ENCODE measurements at regions not wholly inside any gene's neighbourhood (a gene's known extent, or its start where the extent isn't known, plus 50 kb on each side); places are given as distances from the start of the nearest gene placed in this dataset.
"Not testable (repeated sequence)": the region's sequence is repeated elsewhere in the genome, so short reads cannot be mapped to it uniquely, and the experiment has no call there.

DNA sequence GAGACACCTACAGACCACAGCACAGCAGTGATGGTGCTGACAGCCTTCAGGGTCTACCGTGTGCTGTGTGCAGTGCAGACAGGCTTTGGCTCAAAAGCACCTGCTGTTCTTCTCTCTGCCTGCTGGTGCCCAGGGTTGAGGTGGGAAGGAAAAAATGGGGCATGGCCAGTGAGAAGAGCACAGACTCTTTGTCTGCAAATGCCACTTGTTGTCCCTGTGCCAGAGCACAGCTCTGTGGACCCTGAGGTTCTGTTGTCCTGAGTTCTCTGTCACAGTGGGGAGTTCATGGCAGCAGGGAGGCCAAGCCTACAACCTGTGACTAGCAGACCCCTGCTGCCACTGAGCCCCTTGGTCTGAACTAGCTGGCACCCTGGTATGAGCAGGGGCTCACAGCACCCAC is 376.7 kb downstream of the GLRX3 start:
- no peak for DNase-seq (ENCODE audit: low read depth)

DNA sequence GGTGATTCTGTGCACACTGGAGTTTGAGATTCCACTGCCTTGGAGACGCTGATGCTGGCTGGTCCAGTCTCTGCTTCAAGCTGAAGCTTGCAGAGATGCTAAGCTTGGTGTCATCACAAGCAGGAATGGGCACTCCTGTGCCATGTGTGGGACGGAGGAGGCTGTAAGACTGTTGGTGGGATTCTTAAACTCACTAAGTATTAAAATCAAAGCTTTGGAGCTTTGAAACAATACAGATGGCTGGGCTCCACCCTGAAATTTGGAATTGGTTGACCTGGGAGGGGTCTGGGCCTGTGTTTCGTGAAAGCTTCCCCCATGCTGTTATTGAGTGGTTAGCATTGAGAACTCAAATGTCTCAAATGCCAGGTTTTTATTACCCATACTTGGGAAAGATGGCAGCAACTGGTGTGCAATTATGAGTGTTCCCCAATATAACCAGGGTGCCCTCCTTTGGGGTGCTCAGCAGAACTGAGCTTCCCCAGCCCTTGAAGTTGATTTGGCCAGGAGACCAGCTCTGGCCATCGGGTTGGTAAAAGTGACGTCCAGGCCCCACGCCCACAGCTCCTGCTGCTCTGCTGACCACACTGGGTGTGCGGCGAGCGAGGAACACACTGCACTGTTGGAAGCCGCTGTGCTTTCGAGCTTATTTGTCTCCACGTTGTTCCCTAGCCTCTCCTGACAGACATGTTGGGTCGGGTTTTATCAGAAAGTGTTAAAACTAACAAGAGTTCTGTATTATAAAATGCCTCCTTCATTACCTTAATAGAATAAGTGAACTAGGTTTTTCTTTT is 377.7 kb downstream of the GLRX3 start:
- no peak for DNase-seq (ENCODE audit: low read depth)

DNA sequence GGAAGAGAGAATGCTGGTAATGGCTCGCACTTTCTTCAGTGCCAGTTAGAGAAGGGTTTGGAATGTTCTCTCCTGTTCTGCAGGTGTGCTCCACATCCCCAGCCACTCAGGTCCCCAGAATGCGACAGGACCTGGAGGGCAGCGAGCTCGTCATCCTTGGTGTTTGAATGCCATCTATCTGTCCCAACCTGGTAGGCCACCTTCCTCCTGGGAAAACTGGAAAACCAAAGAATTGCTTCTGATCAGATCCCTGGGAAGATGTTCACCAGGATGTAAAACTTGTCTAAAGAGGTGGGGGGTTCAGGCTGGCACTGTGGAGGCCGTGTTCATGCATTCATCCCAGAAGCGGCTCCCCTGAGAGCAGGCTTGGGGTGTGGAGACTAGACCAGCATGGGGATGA is 379.5 kb downstream of the GLRX3 start:
- no peak for DNase-seq (ENCODE audit: low read depth)

DNA sequence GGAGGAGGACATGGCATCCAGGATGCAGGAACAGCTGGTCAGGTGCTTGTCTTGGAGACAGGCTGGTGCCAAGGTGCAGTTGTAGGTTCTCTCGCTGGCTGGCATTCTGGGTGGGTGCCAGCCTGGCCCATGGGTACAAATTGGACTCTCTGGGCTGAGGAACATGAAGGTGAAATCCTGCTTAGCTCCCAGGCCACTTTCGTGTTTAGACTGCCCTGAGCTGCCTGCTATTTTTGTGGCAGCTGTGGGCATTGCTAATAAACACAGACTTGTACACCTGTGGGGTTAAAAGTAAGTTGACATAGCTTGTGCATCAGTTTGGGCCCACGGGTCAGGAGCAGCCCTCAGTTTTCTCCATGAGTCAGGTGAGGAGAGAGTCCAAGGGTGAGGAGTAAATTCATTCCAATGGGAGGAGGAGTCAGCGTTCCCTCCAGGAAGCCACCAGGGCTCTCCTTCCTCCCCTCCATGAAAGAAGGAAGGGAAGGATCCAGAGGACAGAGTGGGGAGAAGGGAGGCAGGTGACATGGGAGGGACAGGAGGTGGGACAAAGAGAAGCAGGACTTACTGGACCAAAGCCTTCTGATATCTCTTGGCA is 380.0 kb downstream of the GLRX3 start:
- no peak for DNase-seq (ENCODE audit: low read depth)

DNA sequence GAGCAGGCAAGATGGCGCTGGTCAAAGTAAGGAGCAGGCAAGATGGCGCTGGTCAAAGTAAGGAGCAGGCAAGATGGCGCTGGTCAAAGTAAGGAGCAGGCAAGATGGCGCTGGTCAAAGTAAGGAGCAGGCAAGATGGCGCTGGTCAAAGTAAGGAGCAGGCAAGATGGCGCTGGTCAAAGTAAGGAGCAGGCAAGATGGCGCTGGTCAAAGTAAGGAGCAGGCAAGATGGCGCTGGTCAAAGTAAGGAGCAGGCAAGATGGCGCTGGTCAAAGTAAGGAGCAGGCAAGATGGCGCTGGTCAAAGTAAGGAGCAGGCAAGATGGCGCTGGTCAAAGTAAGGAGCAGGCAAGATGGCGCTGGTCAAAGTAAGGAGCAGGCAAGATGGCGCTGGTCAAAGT is 382.7 kb downstream of the GLRX3 start:
- DNase-seq (ENCODE audit: low read depth) = not testable (repeated sequence)

DNA sequence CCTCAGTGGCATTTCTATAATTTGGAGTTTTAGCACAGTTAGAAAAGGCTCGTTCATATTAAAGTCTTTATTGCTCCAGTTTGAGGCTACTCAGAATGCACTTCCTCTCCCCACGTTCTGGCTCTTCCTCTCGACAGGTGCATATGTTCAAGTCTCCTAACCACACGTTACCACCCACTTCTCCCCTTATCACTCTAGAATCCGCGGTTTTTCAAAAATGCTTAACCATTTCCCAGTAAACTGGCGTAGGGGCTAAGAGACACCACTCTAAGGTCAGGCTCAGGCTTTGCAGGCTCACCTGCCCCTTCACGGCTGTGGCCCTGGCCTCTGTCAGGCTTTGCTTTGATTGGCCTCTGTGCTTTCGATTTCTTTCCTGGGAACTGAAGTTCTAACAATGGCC is 383.6 kb downstream of the GLRX3 start:
- DNase-seq (ENCODE audit: low read depth) = no peak

DNA sequence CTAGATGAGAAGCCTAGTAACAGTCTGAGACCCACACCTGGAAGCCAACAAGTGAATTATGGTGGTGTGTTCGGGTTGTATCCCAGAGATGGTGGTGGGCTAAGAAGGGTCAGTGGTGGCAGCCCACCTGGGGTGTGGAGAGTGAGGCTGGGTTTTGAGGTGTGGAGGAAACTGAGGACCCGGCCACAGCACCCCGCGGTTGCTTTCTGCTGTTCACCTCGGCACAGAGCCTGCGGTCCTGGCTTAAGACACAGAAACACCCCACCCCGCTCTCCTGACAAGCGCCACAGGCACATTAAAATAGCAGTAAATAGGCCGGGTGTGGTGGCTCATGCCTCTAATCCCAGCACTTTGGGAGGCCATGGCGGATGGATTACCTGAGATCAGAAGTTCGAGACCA is 395.1 kb downstream of the GLRX3 start:
- no peak for DNase-seq (ENCODE audit: low read depth)

DNA sequence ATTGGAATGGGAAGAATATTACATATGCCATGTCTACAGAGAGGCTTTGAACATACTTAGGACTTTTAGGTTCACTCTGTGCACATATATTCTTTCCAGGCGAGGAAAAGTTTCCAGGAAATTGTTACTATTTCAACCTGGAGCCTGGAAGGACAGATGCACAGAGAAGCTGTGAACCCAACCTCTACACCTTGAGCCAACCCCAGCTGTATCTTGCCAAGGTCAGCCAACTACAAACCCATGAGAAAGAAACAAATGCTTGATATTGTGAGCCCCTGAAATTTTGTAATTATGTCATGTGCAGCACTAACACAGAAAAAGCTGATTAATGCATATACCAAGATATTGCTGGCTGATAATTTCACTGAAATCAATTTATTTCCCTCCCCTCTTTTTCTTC is 404.9 kb downstream of the GLRX3 start:
- DNase-seq (ENCODE audit: low read depth) = no peak

DNA sequence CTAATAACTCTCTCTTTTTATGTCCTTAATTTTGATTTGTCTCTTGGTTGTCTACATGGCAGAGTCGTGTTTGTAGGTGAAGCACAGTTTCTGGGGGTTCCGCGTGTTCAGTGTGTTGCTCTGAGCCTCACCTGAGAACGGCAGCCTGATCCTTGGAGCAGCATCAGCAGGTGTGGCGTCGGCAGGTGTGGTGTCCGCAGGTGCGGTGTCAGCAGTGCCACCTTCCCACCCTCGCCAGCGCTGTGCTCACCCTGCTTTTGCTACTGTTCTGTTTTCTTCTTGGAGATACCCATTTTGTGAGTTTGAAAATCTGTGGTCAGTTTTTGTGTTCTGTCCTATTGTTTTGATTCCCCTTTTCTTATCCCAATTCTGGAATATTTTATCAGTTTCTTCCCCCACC is 406.6 kb downstream of the GLRX3 start:
- no peak for DNase-seq (ENCODE audit: low read depth)

DNA sequence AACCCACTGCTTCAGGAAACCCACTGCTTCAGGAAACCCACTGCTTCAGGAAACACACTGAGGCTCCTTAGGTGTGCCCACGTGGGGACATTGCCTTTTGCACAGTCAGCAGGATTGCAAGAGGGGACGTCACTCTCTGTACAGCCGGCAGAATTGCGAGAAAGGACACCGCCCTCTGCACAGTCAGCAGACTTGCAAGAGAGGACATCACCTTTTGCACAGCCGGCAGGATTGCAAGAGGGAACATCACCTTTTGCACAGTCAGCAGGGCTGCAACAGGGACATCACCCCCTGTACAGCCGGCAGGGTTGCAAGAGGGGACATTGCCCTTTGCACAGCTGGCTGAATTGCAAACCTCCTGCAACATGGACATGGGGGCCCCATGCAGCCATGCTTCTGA is 407.6 kb downstream of the GLRX3 start:
- no peak for DNase-seq (ENCODE audit: low read depth)

DNA sequence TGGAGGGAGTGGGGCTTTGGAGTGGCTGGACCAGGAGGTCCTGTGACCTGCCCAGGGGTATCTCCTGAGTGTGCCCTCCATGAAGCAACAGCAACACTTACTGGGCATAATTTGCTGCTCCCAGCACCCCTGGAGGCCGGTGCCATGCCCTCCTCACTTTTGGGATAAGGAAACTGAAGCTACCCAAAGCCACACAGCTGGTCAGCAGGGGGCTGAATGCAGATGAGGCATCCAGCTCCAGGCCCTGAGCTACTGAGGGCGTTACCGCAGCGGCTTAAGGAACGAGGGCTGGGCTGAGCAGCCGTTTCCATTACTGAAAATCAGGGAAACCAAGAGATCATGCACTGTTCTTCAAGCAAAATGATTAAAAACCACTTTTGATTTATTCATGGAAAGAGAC is 408.9 kb downstream of the GLRX3 start:
- no peak for DNase-seq (ENCODE audit: low read depth)

DNA sequence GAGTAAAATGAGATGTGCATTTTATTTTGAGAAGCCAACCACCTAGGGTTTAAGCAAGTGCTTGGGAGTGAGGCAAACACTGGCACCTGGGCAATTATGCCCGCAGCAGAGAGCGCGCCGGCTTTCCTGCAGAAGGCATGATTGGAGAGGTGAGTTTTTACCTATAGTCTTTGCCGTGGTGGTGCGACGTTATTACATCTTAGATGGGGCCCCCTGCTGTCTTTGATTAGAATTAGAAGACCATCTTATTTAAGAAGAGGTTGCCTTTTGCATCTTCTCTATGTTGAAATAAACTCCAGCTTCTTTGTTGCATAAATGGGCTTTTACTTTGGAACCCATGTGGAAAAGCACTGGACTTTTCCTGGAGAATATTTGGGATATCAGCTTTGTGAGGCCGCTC is 409.5 kb downstream of the GLRX3 start:
- no peak for DNase-seq (ENCODE audit: low read depth)

DNA sequence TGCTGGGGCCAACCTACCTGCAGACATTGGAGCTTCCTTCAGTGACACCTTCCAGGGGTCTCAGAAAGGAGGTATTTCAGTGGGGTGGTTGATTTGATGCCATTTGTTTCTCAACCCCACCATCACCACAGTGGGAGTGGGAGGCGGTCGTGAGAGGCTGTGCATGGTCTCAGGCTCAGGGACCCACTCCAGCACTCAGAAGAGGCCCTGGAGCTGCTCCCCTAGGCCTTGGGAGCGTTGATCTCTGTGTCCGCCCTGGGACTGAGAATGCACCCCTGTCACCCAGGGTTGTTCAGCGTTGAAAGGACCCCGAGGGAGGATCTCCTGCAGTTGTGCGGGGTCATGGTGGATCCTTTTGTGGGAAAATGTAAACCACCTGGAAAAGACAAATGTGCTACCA is 410.6 kb downstream of the GLRX3 start:
- DNase-seq (ENCODE audit: low read depth) = no peak

DNA sequence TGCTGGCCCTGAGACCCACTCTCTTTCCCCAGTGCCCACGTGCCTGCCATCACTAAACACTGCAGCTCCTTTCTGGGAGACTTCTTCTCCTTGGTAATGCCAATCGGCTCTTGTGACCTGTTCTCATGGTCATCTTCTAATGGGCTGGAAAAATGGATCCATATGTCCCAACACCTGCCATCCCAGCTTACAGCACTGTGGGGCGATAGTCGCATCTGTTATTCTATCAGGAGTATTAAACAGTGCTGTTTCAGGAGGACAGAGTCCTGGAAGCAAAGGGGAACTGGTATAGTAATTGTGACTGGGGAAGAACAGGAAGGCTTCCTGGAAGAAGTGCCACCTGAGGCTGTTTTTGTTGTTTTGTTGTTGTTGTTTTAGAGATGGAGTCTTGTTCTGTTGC is 411.2 kb downstream of the GLRX3 start:
- DNase-seq (ENCODE audit: low read depth) = no peak

DNA sequence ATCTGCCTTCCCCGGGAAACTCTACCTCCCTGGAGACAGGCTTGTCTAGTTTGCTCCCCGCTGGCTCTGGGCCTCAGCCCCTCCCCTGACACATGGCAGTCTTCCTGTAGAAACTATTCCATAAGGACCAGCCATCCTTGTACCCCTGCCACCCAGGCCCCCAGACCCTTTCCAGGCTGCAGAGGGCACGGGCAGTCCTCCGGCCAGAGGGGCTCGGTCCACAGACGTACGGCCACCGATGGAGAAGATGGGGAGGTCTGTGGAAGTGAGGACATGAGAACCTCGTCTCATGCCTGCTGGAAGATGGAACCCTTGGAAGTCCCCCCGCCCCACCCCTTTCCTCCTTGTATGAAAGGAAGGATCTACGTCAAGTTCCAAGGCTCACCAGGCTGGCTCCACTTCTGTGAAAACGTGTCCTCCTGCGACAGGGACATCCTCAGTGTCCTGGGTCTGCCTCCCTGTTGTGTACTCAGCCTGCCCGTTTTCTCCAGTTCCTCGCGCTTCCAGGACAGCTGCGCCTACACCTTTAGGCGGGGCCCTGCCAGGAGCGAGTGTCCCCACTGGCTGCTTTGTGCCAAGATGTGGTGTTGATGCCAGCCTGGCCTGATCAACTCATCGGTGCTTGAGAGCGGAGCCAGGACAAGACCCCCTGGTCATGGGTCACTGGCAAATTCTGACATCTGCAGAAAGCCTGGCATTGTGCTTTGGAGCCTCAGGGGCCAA is 414.9 kb downstream of the GLRX3 start:
- no peak for DNase-seq (ENCODE audit: low read depth)

DNA sequence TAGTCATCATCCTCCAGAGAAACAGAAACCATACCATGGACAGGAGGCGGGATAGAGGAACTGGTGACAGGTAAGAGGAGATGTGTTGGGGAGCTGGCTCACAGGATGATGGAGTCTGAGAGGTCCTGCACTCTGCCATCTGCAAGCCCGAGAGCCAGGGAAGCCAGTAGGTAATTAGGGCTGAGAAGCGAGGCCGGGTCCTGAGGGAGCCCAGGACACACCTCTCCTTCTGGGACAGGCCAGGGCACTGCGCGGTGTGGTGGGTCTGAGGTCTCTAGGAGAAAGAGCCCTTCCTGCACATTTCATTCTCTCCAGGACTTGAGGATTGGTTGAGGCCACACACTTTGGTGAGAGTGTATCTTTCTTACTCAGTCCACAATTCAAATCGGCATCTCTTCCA is 415.5 kb downstream of the GLRX3 start:
- no peak for DNase-seq (ENCODE audit: low read depth)

DNA sequence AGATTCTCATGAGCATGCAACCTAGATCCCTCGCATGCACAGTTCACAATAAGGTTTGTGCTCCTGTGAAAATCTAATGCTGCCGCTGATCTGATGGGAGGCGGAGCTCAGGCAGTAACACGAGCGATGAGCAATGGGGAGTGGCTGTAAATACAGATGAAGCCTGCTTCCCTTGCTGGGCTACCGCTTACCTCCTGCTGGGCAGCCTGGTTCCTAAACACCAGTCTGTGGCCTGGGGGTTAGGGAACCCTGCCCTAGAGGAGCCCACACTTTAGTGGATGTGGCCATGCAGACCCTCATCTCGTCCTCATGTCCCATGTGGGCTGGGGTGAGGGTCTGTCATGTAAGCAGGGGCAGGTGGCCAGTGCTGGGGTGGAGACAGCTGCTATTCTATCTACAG is 417.6 kb downstream of the GLRX3 start:
- no peak for DNase-seq (ENCODE audit: low read depth)

DNA sequence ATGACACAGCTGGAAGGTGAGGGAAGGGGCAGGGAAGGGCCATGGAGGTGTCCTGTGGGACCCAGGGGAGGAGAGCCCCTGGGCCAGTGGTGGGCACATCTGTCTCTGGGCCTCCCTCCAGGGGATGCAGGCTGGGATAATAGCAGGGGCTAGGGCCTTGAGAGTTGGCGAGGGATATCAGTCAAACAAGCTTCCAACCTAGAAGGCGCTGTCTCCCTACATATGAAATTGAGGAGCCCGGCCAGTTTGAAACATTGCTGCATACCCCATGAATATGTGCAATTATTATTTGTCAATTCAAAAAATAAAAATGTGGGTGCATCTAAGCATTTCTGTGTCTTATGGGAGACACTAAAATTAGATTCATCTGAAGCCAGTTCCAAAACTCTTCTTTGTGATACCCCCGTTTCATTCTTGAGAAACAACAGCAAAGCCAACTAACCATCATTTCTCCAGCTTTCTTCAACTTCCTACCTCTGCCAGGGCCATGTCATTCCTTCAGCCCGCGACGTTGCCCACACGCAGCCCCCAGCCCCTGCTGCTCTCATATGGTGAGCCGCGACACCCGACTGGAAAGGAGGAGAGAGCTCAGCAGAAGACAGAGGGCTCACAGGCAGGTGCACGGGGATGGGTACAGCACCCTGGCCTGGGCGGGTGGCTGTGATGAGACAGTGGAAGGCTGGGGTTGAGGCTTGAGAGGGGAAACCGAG is 418.7 kb downstream of the GLRX3 start:
- DNase-seq (ENCODE audit: low read depth) = no peak

DNA sequence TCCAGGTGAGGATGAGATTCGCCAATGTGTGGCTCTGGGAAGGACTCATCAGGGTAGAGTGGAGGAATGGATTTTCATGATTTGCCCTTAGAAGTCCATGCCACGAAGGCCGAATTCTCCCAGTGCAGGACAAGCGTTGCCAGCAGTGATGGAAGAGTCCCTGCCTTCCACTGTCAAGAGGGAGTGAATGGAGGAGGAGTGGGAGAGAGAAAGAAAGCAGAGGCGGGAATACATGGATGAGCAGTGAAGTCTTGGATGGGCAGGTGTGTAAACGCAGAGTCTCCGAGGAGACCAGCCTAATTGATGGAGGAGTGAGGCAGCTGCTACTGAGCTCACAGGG is 419.2 kb downstream of the GLRX3 start:
- DNase-seq (ENCODE audit: low read depth) = no peak

DNA sequence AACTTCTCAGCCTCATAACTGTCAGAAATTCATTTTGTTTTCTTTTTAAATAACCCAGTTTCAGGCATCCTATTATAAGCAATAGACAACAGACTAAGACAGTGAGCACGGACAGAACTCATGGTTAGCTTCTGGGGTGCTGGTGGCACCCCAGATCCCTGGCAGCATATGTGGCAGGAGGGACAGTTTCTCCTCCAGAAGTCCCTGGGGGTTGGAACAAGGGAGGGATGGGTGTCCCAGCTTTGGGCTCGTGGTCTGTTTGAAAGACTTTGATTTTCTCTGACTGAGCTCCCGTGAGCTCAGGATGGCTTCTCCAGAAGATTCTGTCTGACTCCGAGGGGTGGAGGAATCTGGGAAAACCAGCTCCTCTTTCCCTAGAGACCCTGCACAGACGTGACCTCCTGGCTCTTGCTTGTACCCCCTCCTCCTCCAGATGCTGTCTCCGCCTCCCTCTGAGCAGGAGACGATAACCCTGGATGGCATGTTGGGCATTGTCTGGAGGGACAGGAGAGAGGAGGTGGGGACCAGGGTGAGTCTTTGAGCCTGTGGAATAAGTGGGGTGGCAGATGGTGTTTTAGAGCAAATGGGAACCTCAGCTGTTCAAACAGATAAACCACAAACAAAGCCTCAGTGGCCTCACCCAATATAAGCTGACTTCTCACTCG is 421.1 kb downstream of the GLRX3 start:
- no peak for DNase-seq (ENCODE audit: low read depth)

DNA sequence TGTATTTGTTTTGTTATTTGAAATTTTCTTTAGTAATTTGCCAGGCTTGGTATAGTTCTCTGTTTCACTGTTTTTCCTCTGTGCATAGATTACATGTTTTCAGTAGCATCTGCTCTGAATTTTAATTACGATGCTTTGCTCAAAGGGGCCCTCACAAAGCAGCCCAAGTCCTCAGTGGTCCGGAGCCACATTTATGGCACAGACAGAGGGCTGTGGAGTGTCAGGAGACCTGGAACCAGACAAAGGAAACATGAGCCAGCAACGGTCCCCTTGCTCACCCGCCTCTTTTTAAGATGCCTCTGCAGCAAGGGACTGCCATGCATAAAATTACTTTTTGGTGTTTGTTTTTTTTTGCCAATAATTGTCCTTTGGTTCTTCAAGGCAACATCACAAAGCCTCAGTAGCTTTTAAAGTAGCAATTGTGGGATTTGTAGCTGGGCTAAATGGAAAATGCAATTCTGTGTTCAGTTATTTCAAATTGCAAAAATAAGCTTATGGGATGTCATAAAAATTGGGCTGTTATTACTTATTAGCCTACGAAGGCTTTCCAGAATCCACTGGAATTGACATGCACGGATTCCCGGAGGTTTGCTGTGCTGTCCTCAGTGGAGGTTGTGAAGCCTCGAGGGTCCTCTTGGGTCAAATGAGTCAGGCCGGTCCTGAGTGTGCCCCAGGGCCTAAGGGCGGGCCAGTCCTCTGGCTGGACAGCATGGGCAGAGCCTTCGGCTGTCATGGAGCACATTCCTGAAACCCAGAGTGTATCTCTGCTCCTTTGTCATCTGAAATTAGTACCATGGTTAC is 422.8 kb downstream of the GLRX3 start:
- DNase-seq (ENCODE audit: low read depth) = no peak

DNA sequence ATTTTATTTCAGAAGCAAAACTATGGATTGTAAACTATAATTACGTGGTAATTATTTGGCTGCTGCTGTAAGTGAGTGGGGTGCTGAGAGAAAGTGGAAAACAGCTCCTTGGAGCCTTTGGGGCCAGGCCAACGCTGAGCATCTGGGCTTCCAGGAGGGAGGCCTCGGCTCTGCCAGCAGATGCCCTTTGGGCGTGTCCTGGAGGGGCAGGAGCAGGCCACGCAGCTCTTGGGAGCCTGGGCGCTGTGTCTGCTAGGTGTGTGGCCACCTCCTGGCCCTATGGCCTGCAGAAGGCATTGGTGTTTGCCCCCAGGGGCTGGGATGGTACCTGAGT is 423.3 kb downstream of the GLRX3 start:
- DNase-seq (ENCODE audit: low read depth) = no peak
